ENCODE measurements at regions not wholly inside any gene's neighbourhood (a gene's known extent, or its start where the extent isn't known, plus 50 kb on each side); places are given as distances from the start of the nearest gene placed in this dataset.

DNA sequence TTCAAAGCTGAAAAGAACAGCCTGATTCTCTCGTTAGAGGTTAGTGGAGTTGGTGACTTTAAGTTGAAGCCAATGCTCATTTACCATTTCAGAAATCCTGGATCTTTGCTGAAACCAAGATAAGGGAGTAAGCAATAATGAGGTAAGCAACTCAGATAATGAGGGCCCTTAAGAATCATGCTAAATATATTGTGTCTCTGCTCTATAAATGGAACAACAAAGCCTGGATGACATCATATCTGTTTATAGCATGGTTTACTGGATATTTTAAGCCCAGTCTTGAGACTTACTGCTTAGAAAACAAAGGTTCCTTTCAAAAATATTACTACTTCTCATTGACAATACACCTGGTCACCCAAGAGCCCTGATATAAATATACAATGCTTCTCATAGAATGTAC lies 276.7 kb upstream of the PPARGC1A start:
- TF ChIP-seq, protein P1, sequence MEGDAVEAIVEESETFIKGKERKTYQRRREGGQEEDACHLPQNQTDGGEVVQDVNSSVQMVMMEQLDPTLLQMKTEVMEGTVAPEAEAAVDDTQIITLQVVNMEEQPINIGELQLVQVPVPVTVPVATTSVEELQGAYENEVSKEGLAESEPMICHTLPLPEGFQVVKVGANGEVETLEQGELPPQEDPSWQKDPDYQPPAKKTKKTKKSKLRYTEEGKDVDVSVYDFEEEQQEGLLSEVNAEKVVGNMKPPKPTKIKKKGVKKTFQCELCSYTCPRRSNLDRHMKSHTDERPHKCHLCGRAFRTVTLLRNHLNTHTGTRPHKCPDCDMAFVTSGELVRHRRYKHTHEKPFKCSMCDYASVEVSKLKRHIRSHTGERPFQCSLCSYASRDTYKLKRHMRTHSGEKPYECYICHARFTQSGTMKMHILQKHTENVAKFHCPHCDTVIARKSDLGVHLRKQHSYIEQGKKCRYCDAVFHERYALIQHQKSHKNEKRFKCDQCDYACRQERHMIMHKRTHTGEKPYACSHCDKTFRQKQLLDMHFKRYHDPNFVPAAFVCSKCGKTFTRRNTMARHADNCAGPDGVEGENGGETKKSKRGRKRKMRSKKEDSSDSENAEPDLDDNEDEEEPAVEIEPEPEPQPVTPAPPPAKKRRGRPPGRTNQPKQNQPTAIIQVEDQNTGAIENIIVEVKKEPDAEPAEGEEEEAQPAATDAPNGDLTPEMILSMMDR (conservative IDR thresholded peaks at IDR 0.05; ENCODE audit: low read length) = no peak
- no peak for TF ChIP-seq EZH2phosphoT487 (IDR thresholded peaks at IDR 0.05; ENCODE audit: borderline replicate concordance, low read depth, low read length)
